IPS-15b (cell line): ENCODE measurements at regions not wholly inside any gene's neighbourhood (a gene's known extent, or its start where the extent isn't known, plus 50 kb on each side); places are given as distances from the start of the nearest gene placed in this dataset.
"Not testable (repeated sequence)": the region's sequence is repeated elsewhere in the genome, so short reads cannot be mapped to it uniquely, and the experiment has no call there.

Experiments used
- H3K27me3 ChIP-seq: one replicate; pipeline ENCODE4 v1.6.1; 2013; ENCODE audit warnings: low read length; ENCODE audit not compliant: control insufficient read depth, insufficient read depth
- H3K36me3 ChIP-seq: one replicate; pipeline ENCODE4 v1.6.1; 2013; ENCODE audit warnings: low read length; ENCODE audit not compliant: control insufficient read depth, insufficient read depth
- H3K4me1 ChIP-seq: one replicate; pipeline ENCODE4 v1.6.1; 2013; ENCODE audit warnings: mild to moderate bottlenecking, low read length; ENCODE audit not compliant: control insufficient read depth, insufficient read depth
- H3K4me3 ChIP-seq: one replicate; pipeline ENCODE4 v1.5.1; 2013; ENCODE audit warnings: low read depth, low read length
- H3K9ac ChIP-seq: one replicate; pipeline ENCODE4 v1.6.1; 2013; ENCODE audit warnings: low read depth, mild to moderate bottlenecking, low read length
- H3K9me3 ChIP-seq: one replicate; pipeline ENCODE4 v1.6.1; 2013; ENCODE audit warnings: mild to moderate bottlenecking, low read length; ENCODE audit not compliant: control insufficient read depth, insufficient read depth

DNA sequence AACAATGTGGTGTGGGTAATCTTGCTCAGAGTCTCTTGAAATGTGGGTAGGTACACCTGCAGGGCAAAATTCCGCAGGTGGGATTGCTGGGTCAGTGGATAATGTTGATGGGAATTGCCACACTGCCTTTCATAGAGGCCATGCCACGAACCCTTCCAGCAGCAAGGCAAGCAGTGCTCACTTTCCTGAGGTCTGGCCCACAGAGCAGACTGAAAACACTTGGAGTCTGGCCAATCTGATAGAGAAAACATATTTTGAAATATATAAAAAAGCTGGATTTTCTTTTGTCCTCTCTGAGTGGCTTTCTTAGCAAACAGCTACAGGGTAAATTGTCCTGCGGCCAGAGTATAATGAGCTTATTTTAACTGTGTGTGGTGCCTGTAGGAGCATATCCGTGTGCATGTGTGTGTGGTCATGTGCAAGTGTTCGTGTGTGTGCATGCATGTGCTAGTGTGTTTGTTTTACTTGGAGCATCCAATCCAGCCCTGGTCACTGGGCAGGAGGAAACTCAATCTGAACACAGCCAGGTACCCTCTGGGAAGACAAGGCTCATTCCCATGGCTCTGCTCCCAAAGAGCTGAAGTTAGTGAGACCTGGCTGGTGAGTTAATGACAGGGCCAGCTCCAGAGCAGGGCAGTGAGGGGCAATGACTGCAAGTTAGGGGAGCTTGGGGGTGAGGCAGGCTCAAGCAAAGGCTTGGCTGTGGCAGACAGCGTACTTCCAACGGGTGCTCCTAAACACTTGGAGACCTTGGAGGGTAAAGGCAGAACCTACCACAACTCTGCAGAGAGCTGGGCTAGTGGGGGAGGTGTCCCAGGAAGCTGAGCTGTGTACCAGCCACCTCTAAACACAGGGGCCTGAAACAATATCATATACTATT lies 91.3 kb downstream of the PLXNA1 start:
- Histone ChIP-seq H3K9me3 (no peaks in the 10 kb centered on the region), H3K9ac (no peak overlapping the region), H3K36me3 (no peaks in the 10 kb centered on the region), H3K4me1 (no peaks in the 10 kb centered on the region), H3K27me3 (no peaks in the 10 kb centered on the region), H3K4me3 (no peak overlapping the region)

DNA sequence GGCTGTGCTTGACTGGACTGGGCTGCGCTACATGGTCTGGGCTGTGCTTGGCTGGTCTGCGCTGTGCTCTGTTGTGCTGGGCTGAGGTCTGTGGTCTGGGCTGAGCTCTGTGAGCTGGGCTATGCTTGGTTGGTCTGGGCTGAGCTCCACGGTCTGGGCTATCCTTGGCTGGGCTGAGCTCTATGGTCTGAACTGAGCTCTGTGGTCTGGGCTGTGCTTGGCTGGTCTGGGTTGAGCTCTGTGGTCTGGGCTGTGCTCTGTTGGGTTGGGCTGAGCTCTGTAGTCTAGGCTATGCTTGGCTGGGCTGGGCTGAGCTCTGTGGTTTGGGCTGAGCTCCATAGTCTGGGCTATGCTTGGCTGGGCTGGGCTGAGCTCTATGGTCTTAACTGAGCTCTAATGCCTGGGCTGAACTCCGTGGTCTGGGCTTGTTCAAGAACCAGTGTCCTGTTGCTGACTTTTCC lies 92.0 kb downstream of the PLXNA1 start:
- no peak overlapping the region for H3K4me3 ChIP-seq
- no peaks in the 10 kb centered on the region for H3K27me3 ChIP-seq
- H3K4me1 ChIP-seq: no peaks in the 10 kb centered on the region
- no peaks in the 10 kb centered on the region for H3K36me3 ChIP-seq
- H3K9ac ChIP-seq: no peak overlapping the region
- H3K9me3 ChIP-seq: no peaks in the 10 kb centered on the region

DNA sequence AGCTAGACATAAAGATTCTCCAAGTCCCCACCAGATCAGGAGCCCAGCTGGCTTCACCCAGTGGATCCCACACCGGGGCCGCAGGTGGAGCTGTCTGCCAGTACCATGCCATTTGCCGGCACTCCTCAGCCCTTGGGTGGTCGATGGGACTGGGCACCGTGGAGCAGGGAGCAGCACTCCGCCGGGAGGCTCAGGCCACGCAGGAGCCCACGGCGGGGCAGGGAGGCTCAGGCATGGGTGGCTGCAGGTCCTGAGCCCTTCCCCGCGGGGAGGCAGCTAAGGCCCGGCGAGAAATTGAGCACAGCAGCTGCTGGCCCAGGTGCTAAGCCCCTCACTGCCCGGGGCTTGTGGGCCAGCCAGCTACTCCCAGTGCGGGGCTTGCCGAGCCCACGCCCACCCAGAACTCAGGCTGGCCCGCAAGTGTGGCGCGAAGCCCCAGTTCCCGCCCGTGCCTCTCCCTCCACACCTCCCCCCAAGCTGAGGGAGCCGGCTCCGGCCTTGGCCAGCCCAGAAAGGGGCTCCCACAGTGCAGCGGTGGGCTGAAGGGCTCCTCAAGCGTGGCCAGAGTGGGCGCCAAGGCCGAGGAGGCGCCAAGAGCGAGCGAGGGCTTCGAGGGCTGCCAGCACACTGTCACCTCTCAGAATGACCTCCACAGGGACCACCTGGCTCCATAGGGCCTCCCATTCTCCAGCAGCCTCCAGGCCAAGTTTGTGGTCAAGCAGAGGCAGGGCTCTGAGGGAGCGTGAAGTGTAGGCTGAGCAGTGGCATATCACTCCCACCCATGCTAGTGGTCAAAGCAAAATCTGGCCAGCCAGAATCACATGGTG lies 93.5 kb downstream of the PLXNA1 start:
- not testable (repeated sequence) for H3K27me3 ChIP-seq, H3K9ac ChIP-seq, H3K9me3 ChIP-seq, H3K4me1 ChIP-seq, H3K36me3 ChIP-seq, H3K4me3 ChIP-seq

DNA sequence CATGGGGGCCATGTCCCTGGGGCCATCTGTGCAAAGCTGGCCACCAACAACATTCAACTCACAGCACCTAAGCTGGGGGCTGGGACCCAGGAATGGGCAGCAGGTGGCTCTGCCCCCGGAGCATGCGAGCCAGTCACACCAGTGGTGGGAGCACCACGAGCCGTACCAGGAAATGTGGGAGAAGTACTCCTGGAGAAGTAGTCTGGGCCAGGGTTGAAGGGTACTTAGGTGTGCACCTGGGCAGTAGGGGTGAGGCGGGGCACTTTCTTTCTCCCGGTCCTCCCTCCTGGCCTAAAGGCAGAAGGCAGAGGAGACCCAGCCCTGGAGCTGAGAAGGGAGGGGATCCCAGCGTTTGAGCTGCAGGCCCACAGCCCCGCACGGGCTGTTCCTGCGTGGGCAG lies 94.2 kb downstream of the PLXNA1 start:
- no peaks in the 10 kb centered on the region for H3K9me3 ChIP-seq
- H3K4me1 ChIP-seq: no peaks in the 10 kb centered on the region
- H3K9ac ChIP-seq: no peak overlapping the region
- H3K36me3 ChIP-seq: no peaks in the 10 kb centered on the region
- no peak overlapping the region for H3K4me3 ChIP-seq
- no peaks in the 10 kb centered on the region for H3K27me3 ChIP-seq

DNA sequence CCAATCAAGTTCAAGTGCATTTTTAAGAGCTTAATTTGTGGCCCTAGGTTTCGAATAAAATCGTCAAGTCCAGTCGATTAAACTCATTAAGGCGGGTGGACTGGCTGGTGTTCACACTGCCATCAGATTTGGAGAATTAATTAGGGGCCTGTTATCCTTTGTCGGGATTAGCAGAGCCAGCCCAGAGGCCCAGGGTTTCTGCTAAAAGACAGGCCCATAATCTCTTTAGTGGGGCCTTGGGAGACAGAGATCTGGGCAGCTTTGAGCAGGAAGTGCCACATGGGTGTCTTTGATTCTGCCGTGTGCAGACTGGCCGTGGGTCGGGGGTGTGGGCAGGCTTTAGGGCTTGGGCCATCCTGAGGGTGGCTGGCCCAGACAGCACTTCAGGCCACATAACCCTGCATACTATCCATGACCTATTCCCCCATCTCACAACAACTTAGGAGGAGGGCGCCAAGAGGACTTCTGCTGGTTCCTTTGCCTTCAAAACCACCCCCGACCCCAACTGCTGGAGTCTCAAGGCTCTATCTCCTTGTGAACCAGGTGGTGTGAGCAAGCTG lies 94.7 kb downstream of the PLXNA1 start:
- Histone ChIP-seq H3K27me3 (no peaks in the 10 kb centered on the region), H3K4me1 (no peaks in the 10 kb centered on the region), H3K4me3 (no peak overlapping the region), H3K36me3 (no peaks in the 10 kb centered on the region), H3K9ac (no peak overlapping the region), H3K9me3 (no peaks in the 10 kb centered on the region)

DNA sequence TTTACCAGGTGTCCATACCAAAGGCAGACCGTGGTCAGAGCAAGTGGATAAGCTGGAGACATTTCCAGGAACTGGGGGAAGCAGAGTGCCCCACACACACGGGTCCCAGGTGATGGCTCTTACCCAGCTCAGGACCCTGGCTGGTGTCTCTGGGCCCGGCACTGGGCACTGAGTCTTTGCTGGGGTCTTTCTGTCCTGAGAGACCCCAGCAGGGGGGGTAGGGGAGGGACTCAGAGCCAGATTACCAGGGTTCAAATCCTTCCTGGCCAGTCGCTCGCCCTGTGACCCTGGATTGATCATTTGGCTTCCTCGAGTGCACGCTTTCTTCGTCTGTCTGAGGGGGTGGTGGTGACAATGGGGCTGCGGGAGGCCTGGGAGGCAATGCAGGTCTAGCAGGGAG lies 95.7 kb downstream of the PLXNA1 start:
- Histone ChIP-seq H3K36me3 (no peaks in the 10 kb centered on the region), H3K9me3 (no peaks in the 10 kb centered on the region), H3K9ac (no peak overlapping the region), H3K27me3 (no peaks in the 10 kb centered on the region), H3K4me1 (no peaks in the 10 kb centered on the region), H3K4me3 (no peak overlapping the region)

DNA sequence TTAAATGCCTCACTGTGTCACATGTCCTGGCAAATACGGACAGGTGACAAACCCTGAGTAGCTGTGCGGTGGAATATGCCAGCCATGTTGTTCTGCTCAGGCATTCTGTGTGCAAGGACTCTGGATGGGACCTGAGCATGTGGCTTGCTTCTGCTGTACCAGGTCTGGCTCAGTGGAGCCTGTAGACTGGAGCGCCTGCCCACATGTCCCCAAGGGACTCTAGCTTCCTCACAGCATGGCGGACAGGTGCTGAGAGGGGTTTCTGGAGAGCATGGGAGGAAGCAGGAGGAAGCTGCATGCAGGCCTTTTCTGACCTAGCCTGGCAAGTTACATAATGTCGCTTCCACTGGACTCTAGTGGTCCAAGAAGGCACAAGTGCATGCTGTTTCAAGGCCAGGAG lies 96.3 kb downstream of the PLXNA1 start:
- H3K36me3 ChIP-seq: no peaks in the 10 kb centered on the region
- H3K9ac ChIP-seq: no peak overlapping the region
- no peaks in the 10 kb centered on the region for H3K27me3 ChIP-seq
- H3K4me1 ChIP-seq: no peaks in the 10 kb centered on the region
- no peaks in the 10 kb centered on the region for H3K9me3 ChIP-seq
- H3K4me3 ChIP-seq: no peak overlapping the region

DNA sequence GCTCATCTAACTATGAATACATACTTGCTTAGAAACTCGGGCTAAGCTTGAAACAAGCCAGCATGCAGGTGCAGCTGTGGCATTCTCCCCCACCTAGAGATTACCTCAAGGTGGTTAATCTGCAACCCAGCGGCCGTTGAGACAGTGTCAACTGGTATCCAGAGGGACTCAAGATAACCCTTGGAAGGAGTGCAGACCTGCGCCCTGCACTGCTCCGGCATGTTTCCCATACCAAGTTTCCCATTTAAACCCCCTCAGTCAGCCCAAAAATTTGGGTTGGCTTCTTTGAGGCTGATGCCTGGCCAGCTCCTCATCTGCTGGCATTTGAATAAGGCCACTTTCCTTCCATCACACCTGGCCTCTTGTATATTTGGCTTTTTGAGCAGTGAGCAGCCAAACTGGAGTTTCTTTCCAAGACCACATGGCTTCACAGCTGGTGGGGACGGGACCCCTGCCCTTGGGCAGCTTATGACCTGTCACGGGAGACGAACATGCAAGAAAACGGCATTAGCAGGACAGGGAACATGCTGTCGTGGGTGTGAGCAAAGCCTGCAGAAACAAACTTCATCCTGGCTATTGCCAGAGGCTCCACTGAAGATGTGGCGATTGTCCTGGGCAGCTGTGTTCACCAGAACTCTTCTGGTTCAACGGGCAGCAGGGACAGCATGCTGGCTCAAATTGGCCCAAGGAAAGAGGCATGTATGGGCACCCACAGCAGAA lies 98.2 kb downstream of the PLXNA1 start:
- Histone ChIP-seq H3K9ac (no peak overlapping the region), H3K4me3 (no peak overlapping the region), H3K36me3 (no peaks in the 10 kb centered on the region), H3K4me1 (no peaks in the 10 kb centered on the region), H3K27me3 (no peaks in the 10 kb centered on the region), H3K9me3 (no peaks in the 10 kb centered on the region)

DNA sequence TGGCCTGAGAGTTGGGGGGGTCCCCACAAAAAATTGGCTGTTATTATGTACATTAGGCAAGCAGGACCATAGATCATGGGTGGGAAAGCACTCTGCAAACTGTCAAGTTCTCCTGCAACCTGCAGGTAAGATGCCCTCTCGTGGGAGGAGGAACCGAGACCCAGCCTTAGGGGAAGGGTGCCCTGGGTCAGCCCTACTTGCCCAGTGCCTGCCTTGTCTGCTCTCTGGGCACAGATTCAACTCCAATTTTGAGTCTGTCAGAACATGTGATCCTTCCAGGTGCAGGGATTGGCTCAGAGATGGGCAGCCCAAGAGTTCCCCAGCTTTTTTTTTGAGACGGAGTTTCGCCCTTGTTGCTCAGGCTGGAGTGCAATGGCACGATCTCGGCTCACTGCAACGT lies 99.2 kb downstream of the PLXNA1 start:
- H3K27me3 ChIP-seq: no peaks in the 10 kb centered on the region
- H3K9me3 ChIP-seq: no peaks in the 10 kb centered on the region
- H3K4me3 ChIP-seq: no peak overlapping the region
- H3K9ac ChIP-seq: no peak overlapping the region
- H3K4me1 ChIP-seq: no peaks in the 10 kb centered on the region
- H3K36me3 ChIP-seq: no peaks in the 10 kb centered on the region

DNA sequence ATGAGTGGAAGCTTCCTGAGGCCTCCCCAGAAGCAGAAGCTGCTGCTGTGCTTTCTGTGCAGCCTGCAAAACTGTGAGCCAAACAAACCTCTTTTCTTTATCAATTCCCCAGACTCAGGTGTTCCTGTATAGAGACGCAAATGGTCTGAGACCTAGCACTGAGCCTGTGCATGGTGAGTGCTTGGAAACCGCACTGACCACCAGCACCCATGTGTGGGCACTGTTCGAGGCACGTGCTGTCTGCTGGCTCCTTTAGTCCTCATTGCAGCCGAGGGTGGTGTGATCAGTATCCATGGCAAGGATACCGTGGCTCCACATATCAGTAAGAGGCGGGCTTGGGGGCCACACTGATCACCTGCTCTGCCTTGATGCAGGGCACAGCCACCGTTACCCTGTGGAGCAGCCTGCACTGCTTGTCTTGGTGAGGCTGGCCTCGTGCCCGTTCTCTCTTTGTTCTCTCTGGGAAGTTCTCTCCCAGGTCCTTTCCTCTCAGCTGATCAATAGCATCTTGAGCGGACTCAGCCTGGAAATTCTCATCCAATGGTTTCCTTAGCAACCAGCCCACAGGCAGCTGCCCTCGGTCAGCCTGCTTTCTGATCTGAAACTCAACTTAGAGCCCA lies 101.0 kb downstream of the PLXNA1 start:
- H3K4me1 ChIP-seq: no peaks in the 10 kb centered on the region
- no peaks in the 10 kb centered on the region for H3K9me3 ChIP-seq
- no peaks in the 10 kb centered on the region for H3K36me3 ChIP-seq
- no peaks in the 10 kb centered on the region for H3K27me3 ChIP-seq
- H3K9ac ChIP-seq: no peak overlapping the region
- H3K4me3 ChIP-seq: no peak overlapping the region

DNA sequence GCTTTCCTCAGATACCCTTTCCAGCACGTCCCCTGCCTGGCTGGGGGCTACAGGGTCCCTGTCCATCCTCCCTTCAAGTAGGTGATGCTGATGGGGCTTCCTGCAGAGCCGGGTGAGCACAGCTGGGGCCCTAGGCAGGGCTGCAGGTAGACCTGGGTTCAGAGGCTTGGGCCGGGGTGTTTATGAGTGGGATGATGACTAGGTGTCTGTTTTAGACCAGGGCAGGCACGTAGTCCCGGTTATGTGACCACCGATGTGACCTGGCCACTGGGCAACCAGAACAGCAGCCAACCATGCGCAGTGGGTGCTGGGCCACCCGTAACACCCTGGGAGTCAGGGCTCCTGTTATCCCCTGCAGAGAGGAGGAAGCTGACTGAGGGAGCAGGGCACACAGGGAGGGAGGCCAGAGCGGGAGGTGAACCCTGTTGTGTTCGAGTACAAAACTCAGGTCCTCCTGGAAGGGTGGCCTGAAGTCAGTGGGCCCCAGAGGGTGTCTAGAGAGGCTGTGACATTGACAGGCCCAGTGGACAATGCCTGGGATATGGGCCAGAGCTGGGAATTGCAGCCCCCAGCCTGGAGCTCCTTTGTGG lies 101.6 kb downstream of the PLXNA1 start:
- no peak overlapping the region for H3K4me3 ChIP-seq
- no peak overlapping the region for H3K9ac ChIP-seq
- no peaks in the 10 kb centered on the region for H3K36me3 ChIP-seq
- H3K9me3 ChIP-seq: no peaks in the 10 kb centered on the region
- no peaks in the 10 kb centered on the region for H3K4me1 ChIP-seq
- H3K27me3 ChIP-seq: no peaks in the 10 kb centered on the region
